Urinary bladder (tissue), 3 donors: ENCODE measurements at regions not wholly inside any gene's neighbourhood (a gene's known extent, or its start where the extent isn't known, plus 50 kb on each side); places are given as distances from the start of the nearest gene placed in this dataset.

Experiments
- DNase-seq: peaks from one replicate; pipeline ENCODE4 v3.0.0-alpha.2; 2015; ENCODE audit errors: extremely low spot score
- H3K27ac ChIP-seq: one replicate; pipeline ENCODE4 v1.5.1; 2013; ENCODE audit warnings: low read depth, mild to moderate bottlenecking, moderate library complexity
- H3K36me3 ChIP-seq: one replicate; pipeline ENCODE4 v1.6.1; 2013; ENCODE audit warnings: mild to moderate bottlenecking, moderate library complexity; ENCODE audit not compliant: insufficient read depth
- H3K4me1 ChIP-seq: one replicate; pipeline ENCODE4 v1.6.1; 2013; ENCODE audit warnings: mild to moderate bottlenecking, moderate library complexity; ENCODE audit not compliant: insufficient read depth
- H3K4me3 ChIP-seq: one replicate; pipeline ENCODE4 v1.5.1; 2013; ENCODE audit warnings: low read depth, low read length
- WGBS: extraction: QIAGEN DNeasy Blood & Tissue Kit; methylation state at CpG from one replicate; pipeline ENCODE4 v1.1.7; 2013; 5-methylcytosine and 5-hydroxymethylcytosine counted together
- donor health status: healthy with polysubstance abuse.
- donor health status: healthy.

DNA sequence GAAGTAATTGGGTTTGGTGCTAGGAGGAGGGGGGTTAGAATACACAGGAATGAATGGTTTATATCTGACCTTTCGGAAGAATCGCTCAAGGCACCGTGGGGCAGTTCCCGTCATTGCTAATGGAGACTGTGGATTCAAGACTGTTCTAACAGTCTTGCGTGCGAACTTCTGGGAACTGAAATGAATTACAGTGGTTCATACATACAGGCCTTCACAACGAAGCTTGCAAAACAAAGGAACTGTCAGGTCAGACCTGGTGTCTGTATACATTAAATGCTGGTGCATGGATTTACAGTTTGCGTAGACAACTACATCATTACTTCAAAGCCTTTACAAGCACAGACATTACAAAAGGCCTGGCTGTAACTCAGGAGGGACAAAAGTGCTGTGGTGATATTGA is 983.9 kb downstream of the CDH11 start:
- Histone ChIP-seq H3K36me3 (peaks cover 2% of the 10 kb centered on the region), H3K27ac (no peak overlapping the region), H3K4me3 (no peak overlapping the region), H3K4me1 (no peaks in the 10 kb centered on the region)
- no peak for DNase-seq
- 93% methylated on average over 8 of the region's 8 CpGs for WGBS

DNA sequence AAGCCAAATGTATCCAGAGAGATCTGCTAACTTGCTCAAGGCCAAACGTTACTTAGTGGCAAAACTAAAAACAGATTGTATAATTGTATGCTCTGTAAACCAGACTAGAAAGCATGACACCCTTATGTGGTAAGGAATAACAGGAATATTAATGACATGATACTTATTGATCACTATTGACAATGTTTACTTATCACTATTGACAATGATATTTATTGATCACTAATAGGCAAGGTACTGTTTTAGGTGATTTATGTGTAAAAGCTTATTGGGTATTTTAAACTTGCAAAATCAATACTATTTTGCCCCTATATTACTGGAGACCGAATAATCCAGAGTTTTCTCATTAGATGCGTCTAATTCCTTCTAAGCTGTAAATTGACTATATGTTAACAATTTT is 985.1 kb downstream of the CDH11 start:
- Histone ChIP-seq H3K27ac (no peak overlapping the region), H3K36me3 (peaks cover 2% of the 10 kb centered on the region), H3K4me1 (no peaks in the 10 kb centered on the region), H3K4me3 (no peak overlapping the region)
- 84% methylated on average over 3 of the region's 3 CpGs for WGBS
- DNase-seq, result no peak

DNA sequence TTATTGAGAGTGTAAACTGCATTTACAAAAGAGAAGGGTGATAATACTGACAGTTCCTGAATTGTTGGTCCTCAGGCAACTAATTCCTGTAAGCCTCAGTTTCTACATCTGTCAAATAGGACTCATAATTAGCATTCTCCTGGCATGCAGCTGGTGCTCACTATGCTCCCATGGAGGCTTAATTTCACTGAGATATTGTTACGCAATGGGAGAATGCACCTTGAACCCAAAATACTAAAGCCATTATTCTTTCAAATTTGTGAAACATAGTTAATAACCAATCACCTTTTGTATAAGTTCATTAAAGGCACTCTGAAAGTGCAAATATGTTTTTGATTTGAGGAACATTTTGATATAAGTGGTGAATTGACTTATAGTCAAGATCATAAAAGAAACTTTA is 985.5 kb downstream of the CDH11 start:
- no peak for DNase-seq
- Histone ChIP-seq H3K4me3 (no peak overlapping the region), H3K4me1 (no peaks in the 10 kb centered on the region), H3K36me3 (peaks cover under 1% of the 10 kb centered on the region), H3K27ac (no peak overlapping the region)
- 98% methylated on average over 1 of the region's 1 CpG for WGBS

DNA sequence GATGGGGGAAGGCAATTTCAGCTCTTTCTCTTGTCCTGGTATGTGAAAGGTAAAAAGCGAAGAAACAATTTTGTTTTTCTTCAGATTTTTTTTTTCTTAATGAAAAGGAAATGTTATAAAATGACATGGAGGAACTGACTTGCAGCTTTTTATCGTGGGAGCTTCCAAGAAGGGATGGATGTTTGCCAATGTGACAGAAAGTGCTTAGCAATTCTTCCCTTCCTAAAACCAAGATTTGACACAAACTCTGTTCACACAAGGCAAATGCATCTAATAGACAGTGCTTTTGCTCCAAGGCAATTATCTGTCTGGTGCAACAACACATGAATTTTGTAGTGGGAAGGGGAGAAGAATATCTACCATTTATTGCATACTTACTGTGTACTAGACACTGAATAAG is 988.5 kb downstream of the CDH11 start:
- Histone ChIP-seq H3K4me1 (no peaks in the 10 kb centered on the region), H3K27ac (no peak overlapping the region), H3K36me3 (no peaks in the 10 kb centered on the region), H3K4me3 (no peak overlapping the region)
- DNase-seq, result no peak
- WGBS, result 29% methylated on average over 2 of the region's 2 CpGs

DNA sequence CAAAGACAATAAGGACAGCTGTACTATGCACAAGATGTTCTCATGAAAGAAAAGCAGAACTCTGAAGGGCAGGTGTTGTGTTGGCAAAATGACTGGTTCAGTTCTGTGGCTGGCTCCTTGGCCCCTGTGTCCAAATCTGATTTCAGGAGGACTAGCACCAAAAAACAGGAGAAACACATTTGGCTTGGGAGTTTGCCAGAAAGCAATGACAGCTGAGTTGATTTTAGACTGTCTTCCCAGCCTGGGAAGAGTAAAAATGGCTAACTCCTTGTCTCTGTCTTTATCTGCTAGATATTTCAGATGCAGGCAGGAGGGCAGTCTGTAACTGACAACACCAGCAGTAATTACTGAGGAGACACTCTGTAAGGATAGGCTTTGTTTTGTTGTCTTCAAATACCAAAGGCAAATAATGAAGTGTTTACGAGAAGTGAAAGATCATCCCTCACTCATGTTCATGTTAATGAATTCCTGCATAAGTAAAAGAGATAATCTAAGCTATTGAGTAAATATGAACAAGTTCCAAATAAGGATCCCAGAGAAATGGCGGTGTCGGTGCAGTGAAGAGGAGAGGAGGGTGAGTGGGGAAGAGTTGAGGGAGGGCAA is 989.0 kb downstream of the CDH11 start:
- 20% methylated on average over 3 of the region's 3 CpGs for WGBS
- no peaks in the 10 kb centered on the region for H3K36me3 ChIP-seq
- DNase-seq, result no peak

DNA sequence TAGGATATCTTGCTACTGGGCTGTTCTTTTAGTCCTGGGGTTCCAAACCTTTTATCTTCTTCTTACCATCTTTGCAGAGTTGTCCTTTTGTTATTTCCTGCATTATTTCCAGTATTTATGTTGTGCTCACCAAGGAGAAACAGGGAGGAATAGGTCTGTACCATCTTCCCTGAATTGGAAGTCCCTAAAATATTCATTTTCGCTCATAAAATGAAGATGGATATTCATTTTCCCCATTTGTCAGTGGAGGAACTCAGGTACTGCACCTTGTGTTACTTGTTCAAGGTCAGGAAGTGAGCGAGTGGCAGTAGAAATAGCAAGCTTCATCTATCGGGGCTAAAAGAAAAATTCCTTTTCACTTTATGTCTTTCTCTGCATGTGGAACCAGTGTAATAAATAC is 989.7 kb downstream of the CDH11 start:
- no peak overlapping the region for H3K4me3 ChIP-seq
- no peaks in the 10 kb centered on the region for H3K36me3 ChIP-seq
- H3K27ac ChIP-seq, result no peak overlapping the region
- H3K4me1 ChIP-seq, result no peaks in the 10 kb centered on the region
- no peak for DNase-seq
- WGBS, result 92% methylated on average over 3 of the region's 3 CpGs

More for the DNA sequence above, 989.0 kb downstream of the CDH11 start:
- Histone ChIP-seq H3K27ac (no peak overlapping the region), H3K4me1 (no peaks in the 10 kb centered on the region), H3K4me3 (no peak overlapping the region)

DNA sequence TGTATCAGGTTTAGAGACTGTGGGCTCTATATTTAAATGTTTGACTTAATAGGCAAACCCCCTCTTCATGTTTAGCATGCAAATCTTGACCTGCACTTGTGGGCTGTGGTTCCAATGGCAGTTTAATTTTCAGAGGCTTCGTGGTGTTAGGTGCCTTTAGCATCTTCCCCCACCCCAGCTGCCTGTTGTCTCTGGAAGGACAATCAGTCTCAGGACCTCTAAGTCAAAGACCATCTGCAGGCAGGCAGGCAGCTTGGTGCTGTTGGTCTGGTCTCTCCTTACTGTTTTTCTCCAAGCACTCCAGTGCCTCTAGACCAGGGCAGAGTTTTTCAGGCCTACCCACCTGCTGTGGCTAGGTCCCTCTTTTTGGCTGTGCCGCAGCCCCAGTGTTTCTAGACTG is 990.4 kb downstream of the CDH11 start:
- no peaks in the 10 kb centered on the region for H3K36me3 ChIP-seq
- no peak for DNase-seq
- no peak overlapping the region for H3K27ac ChIP-seq
- no peaks in the 10 kb centered on the region for H3K4me1 ChIP-seq
- no peak overlapping the region for H3K4me3 ChIP-seq
- 94% methylated on average over 2 of the region's 2 CpGs for WGBS

DNA sequence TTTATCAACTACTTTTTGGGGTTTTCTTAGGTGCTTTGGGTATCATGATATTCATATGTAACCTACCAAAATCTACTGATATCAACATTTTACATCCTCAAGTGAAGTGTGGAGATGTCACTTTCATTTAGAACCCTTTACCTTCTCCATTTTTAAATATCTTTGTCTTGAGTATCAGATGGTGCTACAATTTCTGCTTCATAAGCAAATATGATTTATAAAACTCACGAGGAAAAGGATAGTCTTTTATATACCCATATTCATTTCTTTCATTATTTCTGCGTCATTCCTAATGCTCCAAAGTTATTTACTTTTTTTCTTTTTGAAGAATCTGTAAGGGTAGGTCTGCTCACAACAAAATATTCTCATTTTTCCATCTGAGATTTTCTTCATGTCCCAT is 991.7 kb downstream of the CDH11 start:
- DNase-seq, result no peak
- Histone ChIP-seq H3K4me3 (no peak overlapping the region), H3K27ac (no peak overlapping the region), H3K4me1 (no peaks in the 10 kb centered on the region), H3K36me3 (no peaks in the 10 kb centered on the region)
- WGBS, result 72% methylated on average over 2 of the region's 2 CpGs

DNA sequence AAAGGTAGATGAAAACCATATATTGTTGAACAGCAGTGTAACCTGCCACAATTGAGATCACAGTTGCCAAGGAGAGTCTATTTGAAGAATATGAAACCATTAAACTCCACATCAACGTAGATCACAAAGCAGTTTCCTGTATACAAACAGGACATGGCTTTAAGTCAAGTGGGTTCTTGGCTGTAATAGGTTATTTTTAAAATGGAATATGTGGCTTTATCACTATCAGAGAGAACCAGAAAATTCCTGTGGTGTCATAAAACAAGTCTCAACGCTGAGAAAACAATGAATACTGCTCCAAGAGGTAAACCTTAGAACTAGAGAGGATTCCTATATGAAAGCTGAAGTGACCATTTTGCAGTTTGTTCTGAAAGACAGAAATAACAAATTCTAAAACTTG is 999.7 kb downstream of the CDH11 start:
- Histone ChIP-seq H3K36me3 (no peaks in the 10 kb centered on the region), H3K4me1 (peaks cover 1% of the 10 kb centered on the region), H3K4me3 (no peak overlapping the region), H3K27ac (no peak overlapping the region)
- DNase-seq, result peak; percentile 17
- WGBS, result 23% methylated on average over 2 of the region's 2 CpGs

DNA sequence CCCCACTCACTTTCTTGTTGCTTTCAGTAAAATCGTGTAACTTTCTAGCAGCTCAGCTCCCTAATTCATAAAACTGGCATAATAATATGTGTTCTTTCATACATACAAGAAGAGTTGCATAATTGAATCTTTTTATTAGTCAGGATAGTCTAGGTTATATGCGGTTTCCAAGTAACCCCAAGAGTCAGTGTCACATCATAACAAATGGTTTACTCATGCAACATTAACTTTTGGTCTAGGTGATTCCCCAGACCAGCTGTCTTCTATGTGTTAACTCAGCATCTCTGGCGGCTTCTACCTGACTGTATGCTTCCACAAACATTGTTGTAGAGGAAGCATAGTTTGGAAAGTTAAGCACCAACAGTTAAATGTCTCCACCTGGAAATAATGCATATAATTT is 1000.4 kb downstream of the CDH11 start:
- Histone ChIP-seq H3K4me3 (no peak overlapping the region), H3K27ac (no peak overlapping the region), H3K36me3 (no peaks in the 10 kb centered on the region), H3K4me1 (peaks cover 1% of the 10 kb centered on the region)
- no peak for DNase-seq
- 52% methylated on average over 3 of the region's 3 CpGs for WGBS

DNA sequence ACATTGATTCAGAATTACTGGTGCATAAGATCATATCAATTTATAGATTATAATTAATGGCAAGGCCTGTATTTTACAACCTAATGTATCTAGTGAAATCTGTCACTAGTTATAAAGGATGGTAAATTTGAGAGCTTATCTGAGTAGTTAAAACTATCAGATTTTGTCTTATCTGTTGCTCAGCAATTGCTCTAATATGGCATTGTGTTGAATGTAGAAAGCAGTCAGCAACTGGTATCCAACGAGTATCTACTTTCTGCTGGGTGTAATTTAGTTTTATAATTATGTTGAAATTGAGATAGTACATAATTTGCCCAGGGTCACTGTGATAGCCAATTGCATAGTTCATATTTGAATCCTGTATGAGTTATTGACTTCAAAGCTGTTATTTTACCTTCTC is 1005.7 kb downstream of the CDH11 start:
- Histone ChIP-seq H3K36me3 (no peaks in the 10 kb centered on the region), H3K27ac (no peak overlapping the region), H3K4me3 (no peak overlapping the region), H3K4me1 (peaks cover under 1% of the 10 kb centered on the region)
- 50% methylated on average over 1 of the region's 1 CpG for WGBS
- no peak for DNase-seq

DNA sequence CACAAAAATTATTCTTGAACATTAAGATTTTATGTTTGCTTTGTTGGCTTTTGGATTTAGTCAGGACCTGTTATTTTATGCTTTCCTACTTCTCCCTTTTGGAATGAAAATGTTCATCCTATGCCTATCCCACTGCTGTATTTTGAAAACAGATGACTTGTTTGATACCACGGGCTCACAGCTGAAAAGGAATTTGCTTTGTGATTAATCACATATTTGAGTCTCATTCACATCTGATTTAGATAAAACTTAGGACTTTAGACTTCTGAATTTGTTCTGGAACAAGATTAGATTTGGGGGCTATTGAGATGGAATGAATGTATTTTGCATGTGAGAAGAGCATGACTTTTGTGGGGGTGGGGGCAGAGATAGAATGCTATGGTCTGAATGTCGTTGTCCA is 1012.6 kb downstream of the CDH11 start:
- H3K4me3 ChIP-seq, result no peak overlapping the region
- 85% methylated on average over 2 of the region's 2 CpGs for WGBS
- DNase-seq, result no peak
- no peak overlapping the region for H3K27ac ChIP-seq
- H3K4me1 ChIP-seq, result no peaks in the 10 kb centered on the region
- no peaks in the 10 kb centered on the region for H3K36me3 ChIP-seq

DNA sequence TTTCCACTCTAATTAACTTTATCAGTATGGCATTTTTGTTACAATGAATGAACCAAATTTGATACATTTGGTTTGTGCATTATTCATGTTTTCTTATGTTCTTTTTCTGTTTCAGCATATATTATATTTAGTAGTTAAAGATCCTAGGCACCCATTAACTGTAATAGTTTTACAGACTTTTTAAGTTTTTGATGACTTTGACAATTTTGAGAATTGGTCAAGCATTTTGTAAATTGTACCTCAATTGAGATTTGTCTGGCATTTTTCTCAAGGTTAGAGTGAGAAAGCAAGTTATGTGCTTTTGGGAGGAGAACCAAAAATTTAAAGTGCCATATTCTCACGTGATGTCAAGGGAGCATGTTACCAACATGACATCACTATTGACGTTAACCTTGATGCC is 1019.2 kb downstream of the CDH11 start:
- Histone ChIP-seq H3K4me1 (no peaks in the 10 kb centered on the region), H3K4me3 (no peak overlapping the region), H3K27ac (no peak overlapping the region), H3K36me3 (no peaks in the 10 kb centered on the region)
- DNase-seq, result no peak
- 75% methylated on average over 2 of the region's 2 CpGs for WGBS

DNA sequence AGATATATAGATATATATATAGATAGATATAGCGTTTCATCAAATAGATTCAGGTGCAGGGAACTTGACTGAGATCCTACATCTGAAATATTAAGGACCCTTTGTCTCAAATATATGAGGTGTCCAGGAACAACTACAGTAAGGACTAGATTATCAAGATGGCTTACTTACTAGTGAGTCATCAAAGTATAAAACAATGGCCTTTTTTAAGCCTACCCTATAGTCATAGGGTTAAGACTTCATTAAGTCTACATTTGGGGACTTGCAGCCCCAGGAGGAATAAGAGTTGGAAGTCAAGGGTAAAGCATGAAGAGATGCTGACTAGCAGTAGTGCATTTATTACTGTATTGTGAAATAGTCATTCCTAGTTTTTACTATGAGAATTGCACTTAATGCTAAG is 1023.4 kb downstream of the CDH11 start:
- H3K4me3 ChIP-seq, result no peak overlapping the region
- H3K36me3 ChIP-seq, result no peaks in the 10 kb centered on the region
- no peaks in the 10 kb centered on the region for H3K4me1 ChIP-seq
- DNase-seq, result no peak
- H3K27ac ChIP-seq, result no peak overlapping the region
- 92% methylated on average over 1 of the region's 1 CpG for WGBS

DNA sequence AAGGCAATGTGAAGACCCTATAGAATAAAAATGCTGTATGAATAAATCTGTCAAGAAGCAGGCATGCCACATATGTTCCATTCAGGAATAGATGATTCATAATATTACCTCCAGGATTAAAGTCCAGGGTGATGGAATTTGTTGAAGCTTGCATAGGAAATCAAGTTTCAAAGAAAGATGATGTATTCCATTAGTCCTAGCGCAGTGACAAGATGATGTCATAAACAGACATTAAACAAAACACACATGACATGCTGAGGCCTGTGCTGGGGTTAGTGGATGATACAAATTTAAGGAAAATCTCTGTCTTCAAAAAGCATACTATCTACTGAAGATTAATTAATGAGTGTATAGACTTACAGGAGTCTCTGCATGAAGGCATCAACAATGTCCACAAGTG is 1025.2 kb downstream of the CDH11 start:
- Histone ChIP-seq H3K4me1 (no peaks in the 10 kb centered on the region), H3K4me3 (no peak overlapping the region), H3K36me3 (no peaks in the 10 kb centered on the region), H3K27ac (no peak overlapping the region)
- DNase-seq, result no peak
- WGBS, result 96% methylated on average over 1 of the region's 1 CpG
